UCSD-AML1 (cell line): ENCODE measurements at regions not wholly inside any gene's neighbourhood (a gene's known extent, or its start where the extent isn't known, plus 50 kb on each side); places are given as distances from the start of the nearest gene placed in this dataset.

Experiments used
- DNase-seq: peaks from one replicate; lab custom pipeline; 2025; ENCODE audit not compliant: unreplicated experiment; lab: John Stamatoyannopoulos, UW

- DNase-seq, result no peak
These were observed 1625.6 kb upstream of the C9orf72 start for GRCh38 chr9:29198861-29199260.

- DNase-seq, result no peak
These were observed 1626.7 kb upstream of the C9orf72 start for GRCh38 chr9:29199975-29200374.

GRCh38 chr9:29200650-29201049, 1627.4 kb upstream of the C9orf72 start:
- no peak for DNase-seq

- no peak for DNase-seq
These were observed 1630.1 kb upstream of the C9orf72 start for GRCh38 chr9:29203244-29203930.

GRCh38 chr9:29208670-29209069, 1635.4 kb upstream of the C9orf72 start:
- no peak for DNase-seq

- no peak for DNase-seq
These were observed 1636.5 kb upstream of the C9orf72 start for GRCh38 chr9:29209748-29210291.

GRCh38 chr9:29211003-29211579, 1637.8 kb upstream of the C9orf72 start:
- DNase-seq, result no peak

GRCh38 chr9:29211580-29212396, 1638.5 kb upstream of the C9orf72 start:
- DNase-seq, result peak; percentile 66

GRCh38 chr9:29212397-29213387, 1639.4 kb upstream of the C9orf72 start:
- DNase-seq, result peak; percentile 23

GRCh38 chr9:29213417-29214153, 1640.3 kb upstream of the C9orf72 start, which contains the start of gene LINGO2:
Gene LINGO2 (minus strand): TSS chr9:29213601.
- peak; percentile 11 for DNase-seq

GRCh38 chr9:29214154-29214689, 1640.9 kb upstream of the C9orf72 start:
- DNase-seq, result peak; percentile 9

GRCh38 chr9:29214690-29215253, 1641.5 kb upstream of the C9orf72 start:
- peak; percentile 5 for DNase-seq

- no peak for DNase-seq
These were observed 1644.7 kb upstream of the C9orf72 start for GRCh38 chr9:29217966-29218365.

GRCh38 chr9:29220596-29221251, 1647.4 kb upstream of the C9orf72 start:
- no peak for DNase-seq

- no peak for DNase-seq
These were observed 1655.3 kb upstream of the C9orf72 start for GRCh38 chr9:29228558-29228957.

GRCh38 chr9:29230931-29231330, 1657.7 kb upstream of the C9orf72 start:
- no peak for DNase-seq

- DNase-seq, result no peak
These were observed 1659.9 kb upstream of the C9orf72 start for GRCh38 chr9:29233193-29233592.

- DNase-seq, result no peak
These were observed 1668.0 kb upstream of the C9orf72 start for GRCh38 chr9:29241320-29241719.

- no peak for DNase-seq
These were observed 1672.1 kb upstream of the C9orf72 start for GRCh38 chr9:29245351-29245750.
